K562 (cell line): ENCODE measurements at regions not wholly inside any gene's neighbourhood (a gene's known extent, or its start where the extent isn't known, plus 50 kb on each side); places are given as distances from the start of the nearest gene placed in this dataset.

ENCODE experiments used
- ARNT ChIP-seq, 2 experiments: fragments of 450-650 bp; IDR thresholded peaks; 2 replicates each; pipeline ENCODE4 v1.6.1; 2016; ENCODE audit warnings: mild to moderate bottlenecking in 1 of 2
- BRCA1 ChIP-seq, 2 experiments: fragments of 450-650 bp in 1 of 2; sonication (generic) in 1 of 2; formaldehyde crosslinking in 1 of 2; IDR thresholded peaks; 2 replicates each; pipeline versions ENCODE4 v1.5.0 to v1.6.1; 2017 to 2020; ENCODE audit warnings: mild to moderate bottlenecking in 1 of 2, missing genetic modification reagents in 1 of 2
- DDX20 ChIP-seq: fragments of 450-650 bp; IDR thresholded peaks from 2 replicates; pipeline ENCODE4 v1.6.1; 2016; ENCODE audit warnings: missing genetic modification characterization, low read depth, mild to moderate bottlenecking, missing compliant biosample characterization, moderate library complexity
- DPF2 ChIP-seq: fragments of 450-650 bp; IDR thresholded peaks from 2 replicates; pipeline ENCODE4 v1.6.1; 2016
- FOXK2 ChIP-seq, 2 experiments: fragments of 450-650 bp; IDR thresholded peaks in 1 of 2; conservative IDR thresholded peaks in 1 of 2; 2 replicates each; pipeline ENCODE4 v1.6.1; 2016; ENCODE audit warnings: low read depth in 2 of 2, mild to moderate bottlenecking in 1 of 2
- HDAC3 ChIP-seq: fragments of 450-650 bp; IDR thresholded peaks from 2 replicates; pipeline ENCODE4 v1.6.1; 2018; ENCODE audit warnings: borderline replicate concordance, mild to moderate bottlenecking, moderate library complexity; ENCODE audit not compliant: partially characterized antibody
- NFIX ChIP-seq: fragments of 250-450 bp; sonication (Bioruptor Pico); IDR thresholded peaks from 2 replicates; pipeline ENCODE4 v1.4.0; 2020; ENCODE audit warnings: low read depth, mild to moderate bottlenecking, moderate library complexity
- NR2C2 ChIP-seq, 2 experiments: fragments of 200-800 bp in 1 of 2; sonication (Bioruptor generic) in 1 of 2; sonication (generic) in 1 of 2; formaldehyde crosslinking in 1 of 2; IDR thresholded peaks; 2 replicates each; pipeline versions ENCODE4 v1.6.1 to v1.8.0; 2016 to 2022; ENCODE audit warnings: mild to moderate bottlenecking in 1 of 2, missing compliant biosample characterization in 1 of 2, missing genetic modification characterization in 1 of 2, missing genetic modification reagents in 1 of 2
- SAFB2 ChIP-seq: fragments of 200-400 bp; formaldehyde crosslinking; IDR thresholded peaks from 2 replicates; pipeline ENCODE4 v1.6.1; 2018; ENCODE audit warnings: borderline replicate concordance, low read length, low read depth, moderate library complexity; ENCODE audit not compliant: severe bottlenecking
- SETDB1 ChIP-seq: IDR thresholded peaks from one replicate; pipeline ENCODE4 v1.6.1; 2012; ENCODE audit warnings: low read length, control low read depth, inconsistent platforms
- TAL1 ChIP-seq: fragments of 450-650 bp; IDR thresholded peaks from 2 replicates; pipeline ENCODE4 v1.6.1; 2016; ENCODE audit warnings: mild to moderate bottlenecking
- YY1 ChIP-seq, 3 experiments: IDR thresholded peaks; 2 replicates each; pipeline ENCODE4 v1.6.1; 2011; ENCODE audit warnings: low read length in 2 of 3, mild to moderate bottlenecking in 2 of 3, moderate library complexity in 2 of 3, borderline replicate concordance in 1 of 3, control low read depth in 1 of 3, low read depth in 1 of 3; ENCODE audit not compliant: insufficient read depth in 3 of 3, insufficient replicate concordance in 2 of 3, control insufficient read depth in 1 of 3, insufficient read length in 1 of 3; ENCODE audit errors: extremely low read depth in 1 of 3
- TF ChIP-seq, protein P1 (sequence below): fragments of 200-600 bp; sonication (generic); IDR thresholded peaks from one replicate; pipeline ENCODE4 v1.6.1; 2012; ENCODE audit warnings: mild to moderate bottlenecking, low read depth, low read length, inconsistent platforms
- TF ChIP-seq, protein P2 (sequence below): fragments of 250-450 bp; sonication (Bioruptor Pico); IDR thresholded peaks from 2 replicates; pipeline ENCODE4 v1.4.0; 2020; ENCODE audit warnings: mild to moderate bottlenecking

DNA sequence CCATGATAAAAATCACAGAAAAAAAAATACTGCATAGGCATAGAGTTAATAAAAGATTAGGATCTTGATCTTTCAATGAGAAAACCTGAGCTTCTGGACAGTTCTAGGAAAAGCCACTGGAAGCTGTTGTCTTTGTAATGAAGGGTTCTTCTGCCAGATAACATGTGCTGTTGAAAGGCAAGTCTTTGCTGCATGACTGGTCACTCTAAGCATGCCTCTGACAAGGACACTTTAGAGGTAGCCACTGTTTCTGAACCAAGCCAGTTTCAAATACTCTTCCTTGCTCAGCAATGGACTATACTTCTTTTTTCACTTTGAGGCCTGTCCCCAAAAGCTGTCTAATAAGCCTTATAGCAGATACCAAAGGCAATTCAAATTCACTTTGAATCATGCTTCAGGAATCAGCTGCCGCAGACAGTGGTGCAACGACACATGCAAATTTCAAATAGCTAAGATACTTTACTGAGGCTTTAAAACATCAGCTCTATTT is 70.2 kb downstream of the BTG1 start (continued):
- TF ChIP-seq, protein P1, sequence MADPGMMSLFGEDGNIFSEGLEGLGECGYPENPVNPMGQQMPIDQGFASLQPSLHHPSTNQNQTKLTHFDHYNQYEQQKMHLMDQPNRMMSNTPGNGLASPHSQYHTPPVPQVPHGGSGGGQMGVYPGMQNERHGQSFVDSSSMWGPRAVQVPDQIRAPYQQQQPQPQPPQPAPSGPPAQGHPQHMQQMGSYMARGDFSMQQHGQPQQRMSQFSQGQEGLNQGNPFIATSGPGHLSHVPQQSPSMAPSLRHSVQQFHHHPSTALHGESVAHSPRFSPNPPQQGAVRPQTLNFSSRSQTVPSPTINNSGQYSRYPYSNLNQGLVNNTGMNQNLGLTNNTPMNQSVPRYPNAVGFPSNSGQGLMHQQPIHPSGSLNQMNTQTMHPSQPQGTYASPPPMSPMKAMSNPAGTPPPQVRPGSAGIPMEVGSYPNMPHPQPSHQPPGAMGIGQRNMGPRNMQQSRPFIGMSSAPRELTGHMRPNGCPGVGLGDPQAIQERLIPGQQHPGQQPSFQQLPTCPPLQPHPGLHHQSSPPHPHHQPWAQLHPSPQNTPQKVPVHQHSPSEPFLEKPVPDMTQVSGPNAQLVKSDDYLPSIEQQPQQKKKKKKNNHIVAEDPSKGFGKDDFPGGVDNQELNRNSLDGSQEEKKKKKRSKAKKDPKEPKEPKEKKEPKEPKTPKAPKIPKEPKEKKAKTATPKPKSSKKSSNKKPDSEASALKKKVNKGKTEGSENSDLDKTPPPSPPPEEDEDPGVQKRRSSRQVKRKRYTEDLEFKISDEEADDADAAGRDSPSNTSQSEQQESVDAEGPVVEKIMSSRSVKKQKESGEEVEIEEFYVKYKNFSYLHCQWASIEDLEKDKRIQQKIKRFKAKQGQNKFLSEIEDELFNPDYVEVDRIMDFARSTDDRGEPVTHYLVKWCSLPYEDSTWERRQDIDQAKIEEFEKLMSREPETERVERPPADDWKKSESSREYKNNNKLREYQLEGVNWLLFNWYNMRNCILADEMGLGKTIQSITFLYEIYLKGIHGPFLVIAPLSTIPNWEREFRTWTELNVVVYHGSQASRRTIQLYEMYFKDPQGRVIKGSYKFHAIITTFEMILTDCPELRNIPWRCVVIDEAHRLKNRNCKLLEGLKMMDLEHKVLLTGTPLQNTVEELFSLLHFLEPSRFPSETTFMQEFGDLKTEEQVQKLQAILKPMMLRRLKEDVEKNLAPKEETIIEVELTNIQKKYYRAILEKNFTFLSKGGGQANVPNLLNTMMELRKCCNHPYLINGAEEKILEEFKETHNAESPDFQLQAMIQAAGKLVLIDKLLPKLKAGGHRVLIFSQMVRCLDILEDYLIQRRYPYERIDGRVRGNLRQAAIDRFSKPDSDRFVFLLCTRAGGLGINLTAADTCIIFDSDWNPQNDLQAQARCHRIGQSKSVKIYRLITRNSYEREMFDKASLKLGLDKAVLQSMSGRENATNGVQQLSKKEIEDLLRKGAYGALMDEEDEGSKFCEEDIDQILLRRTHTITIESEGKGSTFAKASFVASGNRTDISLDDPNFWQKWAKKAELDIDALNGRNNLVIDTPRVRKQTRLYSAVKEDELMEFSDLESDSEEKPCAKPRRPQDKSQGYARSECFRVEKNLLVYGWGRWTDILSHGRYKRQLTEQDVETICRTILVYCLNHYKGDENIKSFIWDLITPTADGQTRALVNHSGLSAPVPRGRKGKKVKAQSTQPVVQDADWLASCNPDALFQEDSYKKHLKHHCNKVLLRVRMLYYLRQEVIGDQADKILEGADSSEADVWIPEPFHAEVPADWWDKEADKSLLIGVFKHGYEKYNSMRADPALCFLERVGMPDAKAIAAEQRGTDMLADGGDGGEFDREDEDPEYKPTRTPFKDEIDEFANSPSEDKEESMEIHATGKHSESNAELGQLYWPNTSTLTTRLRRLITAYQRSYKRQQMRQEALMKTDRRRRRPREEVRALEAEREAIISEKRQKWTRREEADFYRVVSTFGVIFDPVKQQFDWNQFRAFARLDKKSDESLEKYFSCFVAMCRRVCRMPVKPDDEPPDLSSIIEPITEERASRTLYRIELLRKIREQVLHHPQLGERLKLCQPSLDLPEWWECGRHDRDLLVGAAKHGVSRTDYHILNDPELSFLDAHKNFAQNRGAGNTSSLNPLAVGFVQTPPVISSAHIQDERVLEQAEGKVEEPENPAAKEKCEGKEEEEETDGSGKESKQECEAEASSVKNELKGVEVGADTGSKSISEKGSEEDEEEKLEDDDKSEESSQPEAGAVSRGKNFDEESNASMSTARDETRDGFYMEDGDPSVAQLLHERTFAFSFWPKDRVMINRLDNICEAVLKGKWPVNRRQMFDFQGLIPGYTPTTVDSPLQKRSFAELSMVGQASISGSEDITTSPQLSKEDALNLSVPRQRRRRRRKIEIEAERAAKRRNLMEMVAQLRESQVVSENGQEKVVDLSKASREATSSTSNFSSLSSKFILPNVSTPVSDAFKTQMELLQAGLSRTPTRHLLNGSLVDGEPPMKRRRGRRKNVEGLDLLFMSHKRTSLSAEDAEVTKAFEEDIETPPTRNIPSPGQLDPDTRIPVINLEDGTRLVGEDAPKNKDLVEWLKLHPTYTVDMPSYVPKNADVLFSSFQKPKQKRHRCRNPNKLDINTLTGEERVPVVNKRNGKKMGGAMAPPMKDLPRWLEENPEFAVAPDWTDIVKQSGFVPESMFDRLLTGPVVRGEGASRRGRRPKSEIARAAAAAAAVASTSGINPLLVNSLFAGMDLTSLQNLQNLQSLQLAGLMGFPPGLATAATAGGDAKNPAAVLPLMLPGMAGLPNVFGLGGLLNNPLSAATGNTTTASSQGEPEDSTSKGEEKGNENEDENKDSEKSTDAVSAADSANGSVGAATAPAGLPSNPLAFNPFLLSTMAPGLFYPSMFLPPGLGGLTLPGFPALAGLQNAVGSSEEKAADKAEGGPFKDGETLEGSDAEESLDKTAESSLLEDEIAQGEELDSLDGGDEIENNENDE, result no peak
- TF ChIP-seq HDAC3, result peak; percentile 25
- TF ChIP-seq ARNT (IDR thresholded peaks at IDR 0.05), result peak in 1 of 2 experiments; percentile 38; a peak in 1 of 4 replicates
- peak; percentile 73; the same call in 1 of the 2 replicates for TF ChIP-seq DPF2
- no peak for TF ChIP-seq BRCA1 (IDR thresholded peaks at IDR 0.05)
- no peak for TF ChIP-seq BRCA1 (CRISPR knock-in tag; IDR thresholded peaks at IDR 0.05)
- no peak for TF ChIP-seq DDX20 (tag)
- peak; percentile 29; the same call in 1 of the 2 replicates for TF ChIP-seq TAL1
- no peak for TF ChIP-seq NR2C2 (CRISPR knock-in tag; IDR thresholded peaks at IDR 0.05)
- peak; percentile 35; the same call in 1 of the 2 replicates for TF ChIP-seq NR2C2 (tag; IDR thresholded peaks at IDR 0.05)
- TF ChIP-seq YY1 (IDR thresholded peaks at IDR 0.05; ENCODE audit: borderline replicate concordance in 1 of 3, control insufficient read depth in 1 of 3, extremely low read depth in 1 of 3, insufficient read depth in 3 of 3, insufficient read length in 1 of 3, insufficient replicate concordance in 2 of 3, low read depth in 1 of 3, low read length in 2 of 3), result no peak
- no peak for TF ChIP-seq NFIX (CRISPR knock-in tag)
- TF ChIP-seq, protein P2, sequence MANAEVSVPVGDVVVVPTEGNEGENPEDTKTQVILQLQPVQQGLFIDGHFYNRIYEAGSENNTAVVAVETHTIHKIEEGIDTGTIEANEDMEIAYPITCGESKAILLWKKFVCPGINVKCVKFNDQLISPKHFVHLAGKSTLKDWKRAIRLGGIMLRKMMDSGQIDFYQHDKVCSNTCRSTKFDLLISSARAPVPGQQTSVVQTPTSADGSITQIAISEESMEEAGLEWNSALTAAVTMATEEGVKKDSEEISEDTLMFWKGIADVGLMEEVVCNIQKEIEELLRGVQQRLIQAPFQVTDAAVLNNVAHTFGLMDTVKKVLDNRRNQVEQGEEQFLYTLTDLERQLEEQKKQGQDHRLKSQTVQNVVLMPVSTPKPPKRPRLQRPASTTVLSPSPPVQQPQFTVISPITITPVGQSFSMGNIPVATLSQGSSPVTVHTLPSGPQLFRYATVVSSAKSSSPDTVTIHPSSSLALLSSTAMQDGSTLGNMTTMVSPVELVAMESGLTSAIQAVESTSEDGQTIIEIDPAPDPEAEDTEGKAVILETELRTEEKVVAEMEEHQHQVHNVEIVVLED (CRISPR knock-in tag), result no peak
- no peak for TF ChIP-seq SAFB2
- TF ChIP-seq FOXK2 (conservative IDR thresholded peaks at IDR 0.05 in 1 of 2, IDR thresholded peaks at IDR 0.05 in 1 of 2; ENCODE audit: low read depth in 2 of 2), result 0 out of 4 replicates have a peak, but pooled peaks have one; percentile 29 to 49
- no peak for TF ChIP-seq SETDB1
